ENCODE measurements at regions not wholly inside any gene's neighbourhood (a gene's known extent, or its start where the extent isn't known, plus 50 kb on each side); places are given as distances from the start of the nearest gene placed in this dataset.
"Not testable (repeated sequence)": the region's sequence is repeated elsewhere in the genome, so short reads cannot be mapped to it uniquely, and the experiment has no call there.

DNA sequence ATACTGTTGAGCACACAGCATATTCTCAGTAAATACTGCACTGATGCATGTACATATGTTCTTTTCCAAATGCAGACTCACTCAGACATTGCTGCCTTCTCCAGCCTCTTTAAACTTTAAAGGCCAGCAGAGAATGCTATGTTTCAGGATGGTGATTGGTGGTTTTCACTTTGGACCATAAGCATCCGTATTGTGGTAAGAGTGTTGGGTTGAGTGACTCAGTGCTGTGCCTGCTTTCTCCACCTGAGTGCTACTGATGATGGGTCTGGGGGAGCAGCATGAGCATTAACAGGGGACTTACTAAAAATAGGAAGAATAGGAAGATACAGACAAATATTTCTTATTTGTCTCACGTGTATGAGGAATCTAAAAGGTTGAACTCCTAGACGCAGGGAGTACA is 56.3 kb upstream of the ZNF92 start:
- no peak for DNase-seq (ENCODE audit: low read depth in 2 of 2)

DNA sequence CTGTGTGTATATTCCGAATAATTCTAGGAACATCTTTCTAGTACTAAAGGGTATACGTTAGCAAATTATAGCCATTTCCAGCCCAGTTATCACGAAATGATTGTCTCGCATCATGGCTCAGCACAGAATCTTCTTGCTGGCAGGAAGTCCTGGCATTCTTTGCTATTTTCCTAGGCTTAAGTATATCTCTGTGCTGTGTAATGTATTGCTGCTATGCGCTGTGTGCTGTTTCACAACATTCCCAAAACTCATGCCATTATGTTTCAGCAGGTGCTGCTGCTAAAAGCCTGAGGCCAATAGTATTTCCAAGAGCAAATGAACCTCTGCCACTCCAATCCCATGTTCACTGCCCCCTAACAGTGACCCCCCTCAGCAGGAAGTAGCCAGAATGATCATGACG is 62.9 kb upstream of the ZNF92 start:
- DNase-seq (ENCODE audit: low read depth in 2 of 2), result no peak

DNA sequence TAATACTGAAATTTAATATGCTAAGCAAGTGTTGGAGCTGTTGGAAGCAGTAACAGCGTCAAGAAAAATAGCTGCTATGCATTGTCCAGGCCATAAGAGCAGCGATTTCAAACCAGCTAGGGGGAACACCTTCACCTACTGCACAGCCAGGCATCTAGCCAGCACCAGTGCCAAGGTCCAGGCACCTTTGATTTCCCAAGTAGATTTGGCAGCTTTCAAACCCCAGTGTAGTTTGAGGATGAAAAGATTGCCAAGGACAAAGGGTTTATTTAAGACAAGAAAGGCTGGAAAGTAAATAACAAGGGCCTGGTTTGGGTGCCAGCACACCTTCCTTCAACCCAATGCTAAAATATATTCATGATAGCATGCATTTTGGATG is 65.4 kb upstream of the ZNF92 start:
- DNase-seq (ENCODE audit: low read depth in 2 of 2), result no peak

DNA sequence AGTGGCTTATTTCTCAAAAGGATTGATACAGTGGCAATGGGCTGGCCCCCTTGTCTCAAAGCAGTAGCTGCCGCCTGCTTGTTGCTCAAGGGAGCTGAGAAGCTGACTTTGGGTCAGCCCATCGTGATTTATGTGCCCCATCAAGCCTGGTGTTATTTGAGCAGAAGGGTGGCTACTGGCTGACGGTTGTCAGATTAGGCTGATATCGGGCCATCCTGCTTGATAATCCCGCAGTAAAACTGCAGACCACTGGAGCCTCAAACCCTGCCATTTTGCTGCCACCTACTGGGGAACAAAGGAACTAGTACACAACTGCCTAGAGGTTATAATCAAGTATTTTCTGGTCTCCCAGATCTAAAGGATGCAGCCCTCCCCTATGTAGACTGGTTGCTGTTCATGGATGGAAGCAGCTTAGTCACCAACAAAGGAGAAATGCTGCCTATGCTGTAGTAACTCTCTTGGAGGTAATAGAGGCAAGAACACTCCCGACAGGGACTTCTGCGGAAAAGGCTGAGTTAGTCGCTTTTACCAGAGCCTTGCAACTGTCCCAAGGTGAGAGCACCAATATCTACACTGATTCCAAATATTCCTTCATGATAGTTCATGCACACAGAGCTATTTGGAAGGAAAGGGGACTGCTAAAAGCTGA is 65.9 kb upstream of the ZNF92 start:
- DNase-seq (ENCODE audit: low read depth in 2 of 2), result peak; percentile 5 to 7

DNA sequence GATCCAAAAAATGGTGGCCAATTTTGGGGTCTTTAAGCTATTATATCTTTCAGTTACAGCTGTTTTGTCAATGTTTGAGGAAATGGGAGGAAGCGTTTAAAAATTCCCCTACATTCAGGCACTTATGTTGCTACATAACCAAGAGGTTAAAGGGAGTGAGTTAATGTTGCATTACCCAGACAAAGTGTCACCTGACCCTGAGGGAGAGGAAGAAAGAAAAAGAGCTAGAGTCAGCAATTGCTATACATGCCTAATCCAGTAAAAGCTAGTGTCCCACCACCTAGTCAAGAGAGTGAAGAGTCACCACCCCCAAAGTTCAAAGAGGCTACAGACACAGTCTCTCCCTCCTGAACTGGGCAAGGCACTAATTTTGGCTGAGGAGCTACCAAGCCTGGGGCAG is 69.5 kb upstream of the ZNF92 start:
- DNase-seq (ENCODE audit: low read depth in 2 of 2), result no peak

DNA sequence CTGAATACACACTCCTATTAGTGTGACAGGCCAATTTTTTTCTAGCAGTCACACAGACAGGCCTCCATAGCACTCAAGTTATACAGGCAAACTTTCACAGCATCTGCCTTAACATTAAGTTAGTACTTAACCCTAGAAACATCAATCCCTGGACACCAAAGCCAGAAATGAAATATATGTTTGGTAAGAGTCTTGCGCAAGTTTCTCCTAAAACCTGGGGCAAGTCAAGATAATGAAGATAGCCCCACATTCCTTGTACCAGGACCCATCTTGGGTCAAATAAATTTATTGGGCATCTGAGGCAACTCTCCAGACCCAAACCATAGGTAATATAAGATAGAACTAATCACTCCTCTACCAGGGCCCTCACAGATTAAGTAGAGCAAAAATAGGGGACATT is 70.8 kb upstream of the ZNF92 start:
- DNase-seq (ENCODE audit: low read depth in 2 of 2), result no peak

DNA sequence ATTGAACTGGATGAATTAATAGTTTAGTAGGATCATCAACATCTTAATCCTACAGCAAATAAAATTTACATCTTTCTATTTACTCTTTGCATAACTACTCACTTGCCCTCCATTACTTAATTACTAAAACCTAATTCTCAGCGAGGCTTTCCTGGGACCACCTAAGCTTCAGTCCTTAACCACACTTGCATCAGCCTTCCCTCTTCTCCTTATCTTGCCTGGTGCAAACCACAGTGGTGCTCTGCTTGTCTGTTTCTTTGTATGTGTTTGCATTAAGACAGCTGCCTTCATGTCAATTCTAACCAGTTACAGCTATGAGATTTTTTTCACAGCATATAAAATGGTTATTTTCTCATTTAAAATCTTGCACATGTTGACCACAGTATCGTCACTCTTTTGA is 72.6 kb upstream of the ZNF92 start:
- no peak for DNase-seq (ENCODE audit: low read depth in 2 of 2)

DNA sequence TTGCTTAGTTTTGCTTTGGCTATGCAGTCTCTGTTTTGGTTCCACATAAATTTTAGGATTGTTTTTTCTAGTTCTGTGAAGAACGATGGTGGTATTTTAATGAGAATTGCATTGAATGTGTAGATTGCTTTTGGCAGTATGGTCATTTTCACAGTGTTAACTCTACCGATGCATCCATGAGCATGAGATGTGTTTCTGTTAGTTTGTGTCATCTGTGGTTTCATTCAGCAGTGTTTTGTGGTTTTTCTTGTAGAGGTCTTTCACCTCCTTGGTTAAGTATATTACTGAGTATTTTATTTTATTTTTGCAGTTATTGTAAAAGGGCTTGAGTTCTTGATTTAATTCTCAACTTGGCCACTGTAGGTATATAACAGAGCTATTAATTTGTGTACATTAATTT is 78.2 kb upstream of the ZNF92 start:
- DNase-seq (ENCODE audit: low read depth in 2 of 2), result no peak

DNA sequence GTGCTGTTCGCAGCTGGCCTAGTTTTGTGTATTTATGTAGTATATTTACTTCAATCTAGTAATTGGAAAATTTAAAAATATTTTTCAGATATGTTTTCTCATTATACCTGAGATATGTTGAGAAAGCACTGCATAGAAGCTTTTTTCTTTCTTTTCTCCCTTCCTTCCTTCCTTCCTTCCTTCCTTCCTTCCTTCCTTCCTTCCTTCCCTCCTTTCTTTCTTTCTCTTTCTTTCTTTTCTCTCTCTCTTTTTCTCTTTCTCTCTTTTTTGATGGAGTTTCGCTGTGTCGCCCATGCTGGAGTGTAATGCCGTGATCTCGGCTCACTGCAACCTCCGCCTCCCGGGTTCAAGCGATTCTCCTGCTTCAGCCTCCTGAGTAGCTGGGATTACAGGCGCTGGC is 83.3 kb upstream of the ZNF92 start:
- not testable (repeated sequence) for DNase-seq (ENCODE audit: low read depth in 2 of 2)

DNA sequence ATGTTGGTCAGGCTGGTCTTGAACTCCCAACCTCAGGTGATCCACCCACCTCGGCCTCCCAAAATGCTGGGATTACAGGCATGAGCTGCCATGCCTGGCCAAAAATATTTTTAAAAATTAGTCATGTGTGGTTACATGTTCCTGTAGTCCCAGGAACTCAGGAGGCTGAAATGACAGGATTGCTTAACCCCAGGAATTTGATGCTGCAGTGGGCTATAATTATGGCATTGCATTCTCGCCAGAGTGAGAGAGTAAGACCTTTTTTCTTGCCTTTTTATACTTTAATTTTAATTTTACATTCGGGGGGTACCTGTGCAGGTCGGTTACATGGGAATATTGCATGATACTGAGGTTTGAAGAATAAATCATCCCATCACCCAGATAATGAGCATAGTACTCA is 86.6 kb upstream of the ZNF92 start:
- no peak for DNase-seq (ENCODE audit: low read depth in 2 of 2)

DNA sequence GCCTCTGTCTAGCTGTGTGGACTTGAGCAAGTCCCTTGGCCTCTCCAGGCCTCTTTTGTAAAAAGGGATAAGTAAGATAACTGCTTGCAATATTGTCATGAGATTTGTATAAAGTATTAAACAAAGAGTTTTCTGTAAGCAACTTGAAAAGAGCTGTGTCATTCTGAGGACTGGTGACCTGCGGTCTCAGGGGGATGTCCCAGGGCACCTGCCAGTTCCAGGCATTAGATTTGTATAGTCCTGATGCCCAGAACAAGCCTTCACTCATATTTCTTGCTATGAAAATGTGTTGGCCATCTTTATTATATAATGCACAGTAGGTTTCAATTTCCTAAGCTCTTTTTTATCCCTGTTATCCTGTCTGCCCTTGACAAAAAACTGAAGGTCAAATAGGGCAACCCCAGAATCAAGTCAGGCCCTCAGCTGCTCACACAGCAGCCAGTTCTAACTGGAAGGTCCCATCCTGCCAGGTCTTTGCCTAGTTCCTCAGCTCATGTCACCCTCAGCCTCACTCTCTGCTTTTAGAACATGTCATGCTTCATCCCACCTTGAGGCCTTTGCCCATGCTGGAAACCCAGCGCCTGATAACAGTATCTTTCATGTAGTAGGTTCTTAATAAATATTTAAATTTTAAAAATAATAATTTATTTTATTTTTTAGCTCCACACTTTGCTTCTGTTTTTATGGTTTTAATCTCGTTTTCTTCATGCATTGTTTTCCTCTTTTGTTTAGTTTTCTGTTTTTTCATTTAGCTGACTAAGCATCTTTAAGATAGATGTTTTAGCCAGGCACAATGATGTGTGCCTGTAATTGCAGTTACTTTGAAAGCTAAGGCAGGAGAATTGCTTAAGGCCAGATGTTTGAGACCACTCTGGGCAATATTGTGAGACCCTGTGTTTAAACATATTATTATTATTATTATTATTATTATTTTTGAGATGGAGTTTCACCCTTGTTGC is 87.5 kb upstream of the ZNF92 start:
- DNase-seq (ENCODE audit: low read depth in 2 of 2), result no peak

DNA sequence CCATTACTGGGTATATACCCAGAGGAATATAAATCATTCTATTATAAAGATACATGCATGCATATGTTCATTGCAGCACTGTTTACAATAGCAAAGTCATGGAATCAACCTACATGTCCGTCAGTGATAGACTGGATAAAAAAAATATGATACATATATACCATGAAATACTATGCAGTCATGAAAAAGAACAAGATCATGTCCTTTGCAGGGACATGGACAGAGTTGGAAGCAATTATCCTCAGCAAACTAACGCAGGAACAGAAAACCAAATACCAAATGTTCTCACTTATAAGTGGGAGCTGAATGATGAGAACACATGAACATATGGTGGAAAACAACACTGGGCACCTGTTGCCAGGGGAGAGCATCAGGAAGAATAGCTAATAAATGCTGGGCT is 88.4 kb upstream of the ZNF92 start:
- not testable (repeated sequence) for DNase-seq (ENCODE audit: low read depth in 2 of 2)

DNA sequence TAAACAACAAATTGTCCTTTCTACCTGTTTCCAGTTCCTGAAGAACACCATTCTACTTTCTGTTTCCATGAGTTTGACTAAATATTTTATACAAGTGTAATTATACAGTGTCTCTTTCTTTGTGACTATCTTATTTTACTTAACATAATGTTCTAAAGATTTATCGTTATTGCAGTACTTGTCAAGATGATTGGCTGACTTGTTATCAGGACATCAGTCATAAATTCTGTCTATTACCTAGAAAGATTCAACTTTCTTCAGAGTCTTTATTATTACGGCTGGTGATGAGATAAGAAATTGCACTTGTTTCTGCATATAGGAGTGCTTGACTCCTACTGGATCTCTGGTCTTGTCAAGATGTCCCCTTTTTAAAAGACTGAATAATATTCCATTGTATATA is 93.9 kb upstream of the ZNF92 start:
- DNase-seq (ENCODE audit: low read depth in 2 of 2), result no peak

DNA sequence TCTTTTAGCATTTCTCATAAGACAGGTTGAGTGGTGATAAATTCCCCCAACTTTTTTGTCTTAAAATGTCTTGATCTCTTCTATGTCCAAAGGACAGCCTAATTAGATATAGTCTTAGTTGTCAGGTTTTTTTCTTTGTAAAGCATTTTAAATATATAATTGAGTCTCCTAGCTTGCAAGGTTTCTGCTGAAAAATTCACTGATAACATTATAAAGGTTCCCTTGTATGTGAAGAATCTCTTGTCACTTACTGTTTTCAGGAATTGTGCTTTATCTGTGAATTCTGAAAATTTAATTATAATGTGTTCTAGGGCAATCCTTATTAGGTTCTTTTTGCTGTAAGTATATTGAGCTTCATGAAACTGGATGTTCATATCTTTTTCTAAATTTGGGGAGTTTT is 96.8 kb upstream of the ZNF92 start:
- no peak for DNase-seq (ENCODE audit: low read depth in 2 of 2)

DNA sequence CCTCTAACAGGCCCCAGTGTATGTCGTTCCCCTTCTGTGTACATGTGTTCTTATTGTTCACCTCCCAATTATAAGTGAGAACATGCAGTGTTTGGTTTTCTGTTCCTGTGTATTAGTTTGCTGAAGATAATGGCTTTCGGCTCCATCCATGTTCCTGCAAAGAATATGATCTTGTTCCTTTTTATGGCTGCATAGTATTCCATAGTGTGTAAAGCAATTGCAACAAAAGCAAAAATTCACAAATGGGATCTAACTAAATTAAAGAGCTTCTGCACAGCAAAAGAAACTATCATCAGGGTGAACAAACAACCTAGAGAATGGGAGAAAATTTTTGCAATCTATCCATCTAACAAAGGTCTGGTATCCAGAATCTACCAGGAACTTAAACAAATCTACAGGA is 102.2 kb upstream of the ZNF92 start:
- not testable (repeated sequence) for DNase-seq (ENCODE audit: low read depth in 2 of 2)

DNA sequence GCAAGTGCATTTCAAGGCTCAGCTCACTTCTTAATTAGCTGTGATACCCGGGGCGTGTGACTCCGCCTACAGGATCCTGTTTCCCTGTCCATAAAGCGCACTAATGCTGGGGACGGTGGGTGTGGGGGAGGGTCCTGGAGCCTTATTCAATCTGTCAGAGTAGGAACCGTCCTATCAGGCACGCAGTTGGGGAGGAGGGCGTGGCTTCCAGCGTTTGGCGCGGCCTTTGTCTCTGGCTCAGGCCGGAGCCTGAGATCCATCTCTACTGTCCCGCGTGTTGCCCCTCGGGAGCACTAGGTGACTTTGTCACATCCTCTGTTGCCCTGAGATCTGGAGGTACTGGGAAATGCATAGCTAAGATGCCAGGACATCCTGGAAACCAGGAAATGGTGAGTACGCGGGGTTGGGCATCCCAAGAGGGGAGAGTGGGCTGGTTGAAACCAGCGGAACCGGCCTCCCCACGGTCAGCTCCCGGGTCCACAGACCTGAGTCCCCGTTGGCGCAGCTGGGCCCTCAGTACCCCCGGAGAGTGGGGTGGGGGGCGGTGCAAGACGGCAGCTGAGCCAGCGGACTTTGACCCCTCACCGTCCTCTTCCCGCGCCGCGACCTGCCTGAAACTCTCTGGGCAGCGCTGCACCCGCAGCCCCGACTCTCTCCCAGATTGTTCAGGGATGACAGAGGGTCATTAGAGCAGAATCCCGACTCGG is 104.4 kb upstream of the ZNF92 start:
- DNase-seq (ENCODE audit: low read depth in 2 of 2), result no peak

DNA sequence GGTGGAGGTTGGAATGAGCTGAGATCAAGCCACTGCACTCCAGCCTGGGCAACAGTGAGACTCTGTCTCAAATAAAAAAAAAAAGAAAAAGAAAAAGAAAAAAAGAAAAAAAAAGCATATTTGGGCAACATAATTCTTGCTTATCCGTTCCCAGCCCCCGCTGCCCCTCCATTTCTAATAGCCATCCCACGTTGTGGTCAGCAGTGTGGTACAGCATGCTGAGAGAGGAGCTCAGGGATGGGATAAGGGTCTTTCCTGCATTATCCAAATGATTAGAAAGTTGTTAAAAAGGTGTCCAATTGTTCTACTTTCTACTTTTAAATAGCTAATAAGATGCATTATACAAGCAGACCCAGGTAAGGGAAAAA is 104.9 kb upstream of the ZNF92 start:
- no peak for DNase-seq (ENCODE audit: low read depth in 2 of 2)

DNA sequence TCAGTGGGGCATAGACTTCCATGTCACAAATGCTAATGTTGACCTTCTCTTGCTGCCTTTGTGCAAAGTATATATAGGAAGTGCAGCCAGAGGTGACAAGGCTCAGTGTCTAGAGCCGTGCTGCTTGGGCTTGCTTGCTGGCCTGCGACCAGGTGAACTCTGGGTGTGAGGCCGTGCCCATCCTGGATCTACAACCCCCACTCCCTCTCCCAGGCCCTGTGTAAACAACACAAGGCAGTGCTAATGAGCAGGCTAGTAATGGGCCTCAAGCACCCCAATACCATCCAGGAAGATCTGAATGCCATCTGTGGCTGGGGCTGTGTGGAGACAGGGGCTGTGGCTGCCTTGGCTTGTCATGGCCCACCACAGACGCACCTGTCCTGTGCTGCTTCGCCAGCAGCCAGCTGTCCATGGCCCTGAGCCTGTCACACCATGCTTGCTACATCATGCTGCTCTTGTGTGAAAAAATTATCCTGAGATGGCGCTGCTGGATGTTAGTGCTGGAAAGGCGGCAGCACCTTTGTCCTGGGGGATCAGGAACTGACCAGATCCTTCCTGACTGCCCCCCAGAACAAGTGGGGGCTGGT is 107.6 kb upstream of the ZNF92 start:
- DNase-seq (ENCODE audit: low read depth in 2 of 2), result no peak

DNA sequence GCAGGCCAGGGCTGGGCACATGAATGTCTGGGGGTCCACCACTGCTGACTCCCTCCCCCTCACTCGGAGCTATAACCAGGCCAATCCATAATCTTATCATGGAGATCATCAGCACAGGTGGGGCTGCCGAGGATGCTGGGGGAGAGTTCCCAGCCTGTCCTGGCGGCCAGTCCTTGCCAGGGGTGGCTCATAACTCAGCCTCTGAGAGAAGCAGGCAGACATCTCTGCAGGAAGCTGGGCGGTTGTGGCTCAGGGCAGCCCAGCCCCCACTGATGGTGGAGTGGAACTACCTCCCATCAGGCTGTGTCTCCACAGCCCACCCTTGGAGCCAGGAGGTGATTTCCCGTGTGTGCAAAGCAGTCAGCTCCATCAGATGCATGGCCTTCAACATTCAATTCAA is 109.4 kb upstream of the ZNF92 start:
- DNase-seq (ENCODE audit: low read depth in 2 of 2), result no peak

DNA sequence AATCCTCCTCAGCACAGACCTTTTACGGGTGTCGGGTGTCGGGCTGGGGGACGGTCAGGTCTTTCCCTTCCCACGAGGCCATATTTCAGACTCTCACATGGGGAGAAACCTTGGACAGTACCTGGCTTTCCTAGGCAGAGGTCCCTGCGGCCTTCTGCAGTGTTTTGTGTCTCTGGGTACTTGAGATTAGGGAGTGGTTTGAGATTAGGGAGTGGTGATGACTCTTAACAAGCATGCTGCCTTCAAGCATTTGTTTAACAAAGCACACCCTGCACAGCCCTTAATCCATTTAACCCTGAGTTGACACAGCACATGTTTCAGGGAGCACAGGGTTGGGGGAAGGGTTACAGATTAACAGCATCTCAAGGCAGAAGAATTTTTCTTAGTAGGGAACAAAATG is 113.0 kb upstream of the ZNF92 start:
- DNase-seq (ENCODE audit: low read depth in 2 of 2), result not testable (repeated sequence)

DNA sequence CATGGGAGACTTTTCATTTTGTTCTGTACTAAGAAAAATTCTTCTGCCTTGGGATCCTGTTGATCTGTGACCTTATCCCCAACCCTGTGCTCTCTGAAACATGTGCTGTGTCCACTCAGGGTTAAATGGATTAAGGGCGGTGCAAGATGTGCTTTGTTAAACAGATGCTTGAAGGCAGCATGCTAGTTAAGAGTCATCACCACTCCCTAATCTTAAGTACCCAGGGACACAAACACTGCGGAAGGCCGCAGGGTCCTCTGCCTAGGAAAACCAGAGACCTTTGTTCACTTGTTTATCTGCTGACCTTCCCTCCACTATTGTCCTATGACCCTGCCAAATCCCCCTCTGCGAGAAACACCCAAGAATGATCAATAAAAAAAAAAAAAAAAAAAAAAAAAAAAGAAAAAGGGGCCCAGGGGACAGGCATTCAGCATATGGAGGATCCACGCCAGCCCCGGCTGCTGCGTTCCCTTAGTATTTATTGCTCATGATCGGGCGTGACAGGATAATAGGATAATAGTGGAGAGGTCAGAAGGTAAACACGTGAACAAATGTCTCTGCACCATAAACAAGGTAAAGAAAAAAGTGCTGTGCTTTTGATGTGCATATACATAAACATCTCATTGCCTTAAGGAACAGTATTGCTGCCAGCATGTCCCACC is 113.7 kb upstream of the ZNF92 start:
- not testable (repeated sequence) for DNase-seq (ENCODE audit: low read depth in 2 of 2)

DNA sequence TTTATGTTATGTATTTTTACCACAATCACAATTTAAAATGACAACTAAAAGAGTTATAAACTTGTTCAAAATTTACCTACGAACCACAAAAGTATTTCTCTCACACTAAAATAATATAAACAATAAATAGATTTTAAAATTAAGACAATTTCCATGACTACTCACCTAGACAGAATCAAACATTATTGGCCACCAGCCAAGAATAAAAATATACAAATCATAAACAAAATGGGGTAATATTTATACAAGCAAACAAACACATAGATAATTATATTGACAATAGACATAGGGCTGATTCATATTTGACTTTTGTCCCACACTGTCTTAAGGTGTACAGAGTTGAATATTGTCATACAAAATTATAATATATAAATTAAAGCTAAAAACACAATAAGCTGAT is 119.6 kb upstream of the ZNF92 start:
- no peak for DNase-seq (ENCODE audit: low read depth in 2 of 2)
